22Rv1 (cell line): ENCODE measurements at regions not wholly inside any gene's neighbourhood (a gene's known extent, or its start where the extent isn't known, plus 50 kb on each side); places are given as distances from the start of the nearest gene placed in this dataset.

Experiments used
- ZFX ChIP-seq: fragments of 450-650 bp; IDR thresholded peaks from 2 replicates; pipeline ENCODE4 v1.6.1; 2017; ENCODE audit warnings: antibody characterized with exemption, borderline replicate concordance
- TF ChIP-seq, protein P1 (sequence below): fragments of 450-650 bp; IDR thresholded peaks from 2 replicates; pipeline ENCODE4 v1.5.1; 2017; ENCODE audit warnings: mild to moderate bottlenecking

DNA sequence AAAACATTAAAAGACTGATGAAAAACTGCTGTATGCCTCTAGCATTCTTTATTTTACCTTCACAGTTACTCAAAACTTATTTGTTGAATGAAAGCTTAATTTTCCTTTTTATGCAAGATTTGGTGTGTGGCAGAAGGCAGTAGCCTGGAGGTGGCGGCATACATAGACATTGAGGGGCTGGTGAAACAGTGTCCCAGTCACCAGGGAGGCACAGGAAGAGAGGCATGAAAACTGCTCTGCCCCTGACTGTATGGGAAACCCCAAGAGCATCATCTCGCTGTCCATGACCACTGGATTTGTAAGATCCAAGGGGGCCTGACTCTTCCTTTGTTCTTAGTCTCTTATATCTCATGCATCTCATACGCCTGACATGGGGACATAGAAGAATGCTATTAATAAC, 493.7 kb upstream of the GOLIM4 start:
- TF ChIP-seq ZFX = no peak
- TF ChIP-seq, protein P1, sequence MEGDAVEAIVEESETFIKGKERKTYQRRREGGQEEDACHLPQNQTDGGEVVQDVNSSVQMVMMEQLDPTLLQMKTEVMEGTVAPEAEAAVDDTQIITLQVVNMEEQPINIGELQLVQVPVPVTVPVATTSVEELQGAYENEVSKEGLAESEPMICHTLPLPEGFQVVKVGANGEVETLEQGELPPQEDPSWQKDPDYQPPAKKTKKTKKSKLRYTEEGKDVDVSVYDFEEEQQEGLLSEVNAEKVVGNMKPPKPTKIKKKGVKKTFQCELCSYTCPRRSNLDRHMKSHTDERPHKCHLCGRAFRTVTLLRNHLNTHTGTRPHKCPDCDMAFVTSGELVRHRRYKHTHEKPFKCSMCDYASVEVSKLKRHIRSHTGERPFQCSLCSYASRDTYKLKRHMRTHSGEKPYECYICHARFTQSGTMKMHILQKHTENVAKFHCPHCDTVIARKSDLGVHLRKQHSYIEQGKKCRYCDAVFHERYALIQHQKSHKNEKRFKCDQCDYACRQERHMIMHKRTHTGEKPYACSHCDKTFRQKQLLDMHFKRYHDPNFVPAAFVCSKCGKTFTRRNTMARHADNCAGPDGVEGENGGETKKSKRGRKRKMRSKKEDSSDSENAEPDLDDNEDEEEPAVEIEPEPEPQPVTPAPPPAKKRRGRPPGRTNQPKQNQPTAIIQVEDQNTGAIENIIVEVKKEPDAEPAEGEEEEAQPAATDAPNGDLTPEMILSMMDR = no peak
